AG04450 (cell line): ENCODE measurements at regions not wholly inside any gene's neighbourhood (a gene's known extent, or its start where the extent isn't known, plus 50 kb on each side); places are given as distances from the start of the nearest gene placed in this dataset.
A peak's percentile ranks its signal among the peaks of the same experiment; 100 is the strongest.

Experiments used
- CTCF ChIA-PET: fragments of 300-600, 350-600 bp; formaldehyde crosslinking; extraction: SDS; loops from one replicate; lab custom pipeline; 2022; ENCODE audit warnings: antibody characterized with exemption, inconsistent platforms; lab: Charles Lee
- POLR2A ChIA-PET: fragments of 350-600 bp; formaldehyde crosslinking; extraction: SDS; loops from one replicate; lab custom pipeline; 2021; ENCODE audit warnings: antibody characterized with exemption, inconsistent platforms; lab: Yijun Ruan, JAX
- DNase-seq: peaks from one replicate; pipeline ENCODE4 v3.0.0-alpha.2; 2011; ENCODE audit warnings: low read depth, low spot score
- H3K27ac ChIP-seq: one replicate; pipeline ENCODE4 v1.5.1; 2012; ENCODE audit warnings: low read depth, low read length, control low read depth
- H3K27me3 ChIP-seq: one replicate; pipeline ENCODE4 v1.6.0; 2012; ENCODE audit warnings: low read length; ENCODE audit not compliant: control insufficient read depth, insufficient read depth
- H3K4me3 ChIP-seq: 2 replicates; pipeline ENCODE4 v1.5.1; 2011; ENCODE audit warnings: mild to moderate bottlenecking, low read depth, low read length, control low read depth
- H3K9me3 ChIP-seq: 2 replicates; pipeline ENCODE4 v1.5.1; 2012; ENCODE audit warnings: low read length; ENCODE audit not compliant: control insufficient read depth, insufficient read depth
- CTCF ChIP-seq: IDR thresholded peaks from 2 replicates; pipeline ENCODE4 v1.5.1; 2011; ENCODE audit warnings: low read depth, low read length, control low read depth, inconsistent platforms

DNA sequence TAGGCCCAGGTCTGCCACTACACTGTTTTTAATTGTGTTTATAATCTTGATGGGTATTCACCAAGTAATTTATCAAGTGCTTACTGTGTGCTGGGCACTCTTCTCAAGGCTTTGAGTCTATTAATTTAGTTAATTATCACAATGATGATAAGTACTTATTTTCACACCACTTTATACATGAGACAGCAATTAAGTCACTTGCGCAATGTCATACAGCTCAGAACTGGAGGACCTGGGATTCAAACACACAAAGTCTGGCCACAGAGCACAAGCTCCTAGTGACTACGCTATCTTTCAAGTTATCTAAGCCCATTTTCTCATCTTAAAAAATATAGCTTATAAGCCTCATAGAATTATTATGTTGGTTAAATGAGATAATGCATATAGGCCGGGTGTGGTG lies 85.0 kb downstream of the LLPH start:
- no peak for DNase-seq
- POLR2A ChIA-PET: no interaction called here

GRCh38 chr12:66044731-66045130 lies 85.8 kb downstream of the LLPH start:
- Histone ChIP-seq H3K27ac (peak overlapping the region; percentile 33), H3K9me3 (no peaks in the 10 kb centered on the region), H3K4me3 (no peak overlapping the region), H3K27me3 (no peaks in the 10 kb centered on the region)
- CTCF ChIA-PET: interaction anchor here (1.7 kb wide), 1 partner anchor 9 kb away, joined by 10 read pairs; no protein-coding TSS in a partner anchor
- POLR2A ChIA-PET: interaction anchor here (1.2 kb wide), 1 partner anchor 8 kb away, joined by 4 read pairs; no protein-coding TSS in a partner anchor
- no peak for DNase-seq
- no peak for TF ChIP-seq CTCF

More for the DNA sequence above, 85.0 kb downstream of the LLPH start:
- H3K27ac ChIP-seq: no peak overlapping the region
- H3K4me3 ChIP-seq: no peak overlapping the region
- no peak for TF ChIP-seq CTCF
- H3K27me3 ChIP-seq: no peaks in the 10 kb centered on the region
- CTCF ChIA-PET: no interaction called here
- no peaks in the 10 kb centered on the region for H3K9me3 ChIP-seq

GRCh38 chr12:66043035-66043434 lies 87.5 kb downstream of the LLPH start:
- POLR2A ChIA-PET: no interaction called here
- no peak overlapping the region for H3K27ac ChIP-seq
- CTCF ChIA-PET: no interaction called here
- no peak for TF ChIP-seq CTCF
- no peaks in the 10 kb centered on the region for H3K27me3 ChIP-seq
- DNase-seq: no peak
- H3K4me3 ChIP-seq: no peak overlapping the region
- H3K9me3 ChIP-seq: no peaks in the 10 kb centered on the region

- H3K27ac ChIP-seq: no peak overlapping the region
- H3K4me3 ChIP-seq: no peak overlapping the region
- no peak for TF ChIP-seq CTCF
- ChIA-PET POLR2A (no interaction called here), CTCF (no interaction called here)
- H3K27me3 ChIP-seq: no peaks in the 10 kb centered on the region
- no peaks in the 10 kb centered on the region for H3K9me3 ChIP-seq
- DNase-seq: no peak
These were observed 88.7 kb downstream of the LLPH start for GRCh38 chr12:66041651-66042363.

DNA sequence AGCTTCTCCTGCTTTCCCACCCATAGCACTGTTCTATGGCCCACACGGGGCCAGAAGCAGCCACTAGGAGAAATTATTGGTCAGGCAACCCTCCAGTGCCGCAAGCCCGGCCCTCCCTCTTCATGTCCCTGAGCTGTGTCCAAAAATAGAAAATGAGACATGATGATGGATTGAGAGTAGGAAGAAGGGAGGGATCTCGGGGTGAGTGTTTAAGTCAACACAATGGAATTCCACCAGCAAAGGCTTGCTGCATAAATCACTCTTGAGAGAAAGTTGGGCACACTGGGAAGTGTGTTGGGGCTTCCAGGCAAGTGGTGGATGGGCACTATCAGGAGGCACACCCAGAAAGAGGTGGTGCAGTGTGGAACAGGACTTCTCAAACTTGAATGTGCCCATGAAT lies 94.2 kb downstream of the LLPH start:
- no peak overlapping the region for H3K4me3 ChIP-seq
- CTCF ChIA-PET: interaction anchor here (0.7 to 2.1 kb wide), 16 partner anchors 8 to 736 kb away, joined by 3 to 10 read pairs (median 4); no protein-coding TSS in a partner anchor
- peak; percentile 49 for DNase-seq
- peak; percentile 27 for TF ChIP-seq CTCF
- POLR2A ChIA-PET: interaction anchor here (0.6 to 1.6 kb wide), 4 partner anchors 8 to 1247 kb away, joined by 3 to 6 read pairs (median 4); no protein-coding TSS in a partner anchor
- H3K9me3 ChIP-seq: no peaks in the 10 kb centered on the region
- H3K27me3 ChIP-seq: no peaks in the 10 kb centered on the region
- no peak overlapping the region for H3K27ac ChIP-seq
